Hepatocyte (in vitro differentiated cells): ENCODE measurements at regions not wholly inside any gene's neighbourhood (a gene's known extent, or its start where the extent isn't known, plus 50 kb on each side); places are given as distances from the start of the nearest gene placed in this dataset.

Experiments
- CTCF ChIP-seq: fragments of 200-600 bp; sonication (generic); IDR thresholded peaks from 2 replicates; pipeline ENCODE4 v1.5.1; 2016; ENCODE audit warnings: antibody characterized with exemption, mild to moderate bottlenecking; ENCODE audit not compliant: poor library complexity
- EZH2 ChIP-seq: fragments of 200-600 bp; sonication (generic); IDR thresholded peaks from 2 replicates; pipeline ENCODE4 v1.6.1; 2016; ENCODE audit warnings: antibody characterized with exemption, mild to moderate bottlenecking, borderline replicate concordance
- EZH2phosphoT487 ChIP-seq: fragments of 200-600 bp; sonication (generic); IDR thresholded peaks from one replicate; pipeline ENCODE4 v1.6.1; 2018; ENCODE audit warnings: antibody characterized with exemption, mild to moderate bottlenecking, low read depth, moderate library complexity; ENCODE audit not compliant: unreplicated experiment, severe bottlenecking

GRCh38 chr7:109997837-109998236, 1093.1 kb upstream of the LRRN3 start:
- TF ChIP-seq EZH2phosphoT487: no peak
- no peak for TF ChIP-seq CTCF
- TF ChIP-seq EZH2: no peak
